MCF 10A (cell line): ENCODE measurements at regions not wholly inside any gene's neighbourhood (a gene's known extent, or its start where the extent isn't known, plus 50 kb on each side); places are given as distances from the start of the nearest gene placed in this dataset.

Experiments
- BruUV-seq: library from RNA; stranded (reverse); fragments of 400-500 nt; replicated peaks from 2 replicates; lab custom pipeline; 2021; lab: Mats Ljungman, UMichigan
- CTCF ChIA-PET: fragments of 300-600 bp; sonication (Branson Sonifier 250); formaldehyde crosslinking; extraction: SDS; loops from one replicate; lab custom pipeline; 2021; ENCODE audit warnings: antibody characterized with exemption, inconsistent platforms; lab: Yijun Ruan, JAX
- POLR2A ChIA-PET: fragments of 300-600, 350-650 bp; sonication (Branson Sonifier 250); formaldehyde crosslinking; extraction: SDS; loops from one replicate; lab custom pipeline; 2020; ENCODE audit warnings: antibody characterized with exemption, inconsistent platforms; lab: Yijun Ruan, JAX
- DNase-seq: peaks from one replicate; pipeline ENCODE4 v3.0.0-alpha.2; 2018; ENCODE audit not compliant: unreplicated experiment
- H3K27ac Mint-ChIP-seq: one replicate; pipeline ENCODE4 v1.8.0; 2022; ENCODE audit warnings: mild to moderate bottlenecking, low read depth, mixed read lengths; ENCODE audit not compliant: unreplicated experiment
- H3K27me3 Mint-ChIP-seq: one replicate; pipeline ENCODE4 v1.8.0; 2022; ENCODE audit warnings: mixed read lengths; ENCODE audit not compliant: insufficient read depth, unreplicated experiment
- H3K36me3 Mint-ChIP-seq: one replicate; pipeline ENCODE4 v1.8.0; 2022; ENCODE audit warnings: mild to moderate bottlenecking, moderate library complexity, mixed read lengths; ENCODE audit not compliant: insufficient read depth, unreplicated experiment
- H3K4me1 Mint-ChIP-seq: one replicate; pipeline ENCODE4 v1.8.0; 2022; ENCODE audit warnings: mixed read lengths; ENCODE audit not compliant: insufficient read depth, unreplicated experiment
- H3K4me3 Mint-ChIP-seq: one replicate; pipeline ENCODE4 v1.8.0; 2022; ENCODE audit warnings: mild to moderate bottlenecking, moderate library complexity, mixed read lengths; ENCODE audit not compliant: unreplicated experiment
- H3K9me3 Mint-ChIP-seq: one replicate; pipeline ENCODE4 v1.8.0; 2022; ENCODE audit warnings: mixed read lengths; ENCODE audit not compliant: unreplicated experiment
- intact Hi-C: fragments of 100-400 bp; cut with micrococcal nuclease; formaldehyde crosslinking; loops from 2 replicates; pipeline ENCODE4 v1.14.1; 2022
- TF ChIP-seq, protein P1 (sequence below): fragments of 200-600 bp; IDR thresholded peaks from one replicate; pipeline ENCODE4 v1.8.0; 2022; ENCODE audit warnings: antibody characterized with exemption, mild to moderate bottlenecking; ENCODE audit not compliant: unreplicated experiment

DNA sequence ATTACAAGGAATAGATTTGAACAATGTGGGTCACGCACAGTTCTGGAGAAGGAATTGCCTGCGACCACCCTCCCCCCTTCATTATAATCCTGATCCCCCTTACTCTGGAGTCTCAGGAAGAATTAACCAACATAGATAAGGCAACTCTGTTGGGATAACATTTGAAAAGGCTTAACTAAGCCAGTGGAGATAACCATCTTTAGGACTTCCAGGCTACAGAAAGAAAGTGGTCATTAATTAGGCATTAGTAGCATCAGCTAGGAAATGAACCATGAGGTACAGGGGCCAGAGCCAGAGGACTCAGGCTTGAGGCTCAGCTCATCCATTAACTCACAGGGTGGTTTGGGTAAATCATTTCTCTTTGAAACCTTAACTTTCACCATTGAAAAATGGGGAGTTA, 720.0 kb upstream of the API5 start:
- CTCF ChIA-PET, result interaction anchor here (0.6 kb wide), 1 partner anchor 168 kb away, joined by 3 read pairs; no protein-coding TSS in a partner anchor
- TF ChIP-seq, protein P1, sequence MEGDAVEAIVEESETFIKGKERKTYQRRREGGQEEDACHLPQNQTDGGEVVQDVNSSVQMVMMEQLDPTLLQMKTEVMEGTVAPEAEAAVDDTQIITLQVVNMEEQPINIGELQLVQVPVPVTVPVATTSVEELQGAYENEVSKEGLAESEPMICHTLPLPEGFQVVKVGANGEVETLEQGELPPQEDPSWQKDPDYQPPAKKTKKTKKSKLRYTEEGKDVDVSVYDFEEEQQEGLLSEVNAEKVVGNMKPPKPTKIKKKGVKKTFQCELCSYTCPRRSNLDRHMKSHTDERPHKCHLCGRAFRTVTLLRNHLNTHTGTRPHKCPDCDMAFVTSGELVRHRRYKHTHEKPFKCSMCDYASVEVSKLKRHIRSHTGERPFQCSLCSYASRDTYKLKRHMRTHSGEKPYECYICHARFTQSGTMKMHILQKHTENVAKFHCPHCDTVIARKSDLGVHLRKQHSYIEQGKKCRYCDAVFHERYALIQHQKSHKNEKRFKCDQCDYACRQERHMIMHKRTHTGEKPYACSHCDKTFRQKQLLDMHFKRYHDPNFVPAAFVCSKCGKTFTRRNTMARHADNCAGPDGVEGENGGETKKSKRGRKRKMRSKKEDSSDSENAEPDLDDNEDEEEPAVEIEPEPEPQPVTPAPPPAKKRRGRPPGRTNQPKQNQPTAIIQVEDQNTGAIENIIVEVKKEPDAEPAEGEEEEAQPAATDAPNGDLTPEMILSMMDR, result no peak
- DNase-seq, result no peak
- Mint-ChIP-seq H3K27me3 (no peaks in the 10 kb centered on the region), H3K9me3 (no peaks in the 10 kb centered on the region), H3K4me1 (no peaks in the 10 kb centered on the region), H3K27ac (no peak overlapping the region), H3K36me3 (no peaks in the 10 kb centered on the region), H3K4me3 (no peak overlapping the region)
- POLR2A ChIA-PET, result no interaction called here
- intact Hi-C loops, result no loop called here
- BruUV-seq, result no TSS peak

DNA sequence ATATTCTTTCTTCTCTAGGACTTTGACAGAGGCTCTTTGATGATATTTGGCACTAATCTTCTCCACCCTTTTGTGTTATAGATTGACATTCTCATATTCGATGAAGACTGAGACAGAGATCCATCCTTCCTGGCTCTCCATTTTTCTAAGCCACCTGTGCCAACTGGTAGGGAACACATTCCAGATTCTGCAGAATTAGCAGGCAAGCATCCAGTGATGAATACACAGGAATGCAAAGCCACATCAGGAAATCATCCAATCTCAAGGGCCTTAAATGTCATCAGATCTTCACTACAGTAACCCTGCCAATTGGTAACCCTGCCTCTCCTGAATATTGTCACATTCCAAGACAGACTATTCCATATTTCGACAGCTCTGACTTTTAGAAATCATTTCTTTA, 718.4 kb upstream of the API5 start:
- no peaks in the 10 kb centered on the region for H3K36me3 Mint-ChIP-seq

DNA sequence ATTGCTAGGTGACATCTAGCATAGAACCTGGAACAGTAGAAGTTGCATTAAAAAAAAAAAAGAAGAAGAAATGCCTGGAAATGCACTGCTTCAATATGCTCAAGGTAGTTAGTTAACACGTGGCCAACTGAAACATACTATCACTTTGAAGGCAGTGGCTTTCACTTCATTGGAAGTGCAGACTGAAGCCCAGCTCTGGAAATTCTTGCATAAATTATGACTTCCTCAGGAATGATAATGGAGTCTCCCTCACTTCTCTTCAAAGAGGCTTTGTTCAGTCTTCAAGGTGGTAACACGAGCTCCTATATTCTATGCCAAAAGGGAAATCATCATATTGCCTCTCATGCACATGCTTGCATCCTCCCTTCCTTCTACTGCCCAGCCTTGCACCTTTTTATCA, 715.9 kb upstream of the API5 start:
- ChIA-PET CTCF (no interaction called here), POLR2A (no interaction called here)
- no peaks in the 10 kb centered on the region for H3K27me3 Mint-ChIP-seq
- no TSS peak for BruUV-seq
- intact Hi-C loops, result no loop called here
- H3K27ac Mint-ChIP-seq, result no peak overlapping the region
- DNase-seq, result no peak
- no peaks in the 10 kb centered on the region for H3K9me3 Mint-ChIP-seq
- TF ChIP-seq, protein P1, result no peak
- H3K4me1 Mint-ChIP-seq, result no peaks in the 10 kb centered on the region
- no peaks in the 10 kb centered on the region for H3K36me3 Mint-ChIP-seq
- H3K4me3 Mint-ChIP-seq, result no peak overlapping the region

More for the DNA sequence above, 718.4 kb upstream of the API5 start:
- H3K4me1 Mint-ChIP-seq, result no peaks in the 10 kb centered on the region
- BruUV-seq, result no TSS peak
- no peak overlapping the region for H3K27ac Mint-ChIP-seq
- CTCF ChIA-PET, result interaction anchor here (0.7 kb wide), 1 partner anchor 690 kb away, joined by 3 read pairs; no protein-coding TSS in a partner anchor
- intact Hi-C loops, result no loop called here
- no peak for DNase-seq
- H3K9me3 Mint-ChIP-seq, result no peaks in the 10 kb centered on the region
- POLR2A ChIA-PET, result no interaction called here
- no peaks in the 10 kb centered on the region for H3K27me3 Mint-ChIP-seq
- TF ChIP-seq, protein P1, result no peak
- no peak overlapping the region for H3K4me3 Mint-ChIP-seq

DNA sequence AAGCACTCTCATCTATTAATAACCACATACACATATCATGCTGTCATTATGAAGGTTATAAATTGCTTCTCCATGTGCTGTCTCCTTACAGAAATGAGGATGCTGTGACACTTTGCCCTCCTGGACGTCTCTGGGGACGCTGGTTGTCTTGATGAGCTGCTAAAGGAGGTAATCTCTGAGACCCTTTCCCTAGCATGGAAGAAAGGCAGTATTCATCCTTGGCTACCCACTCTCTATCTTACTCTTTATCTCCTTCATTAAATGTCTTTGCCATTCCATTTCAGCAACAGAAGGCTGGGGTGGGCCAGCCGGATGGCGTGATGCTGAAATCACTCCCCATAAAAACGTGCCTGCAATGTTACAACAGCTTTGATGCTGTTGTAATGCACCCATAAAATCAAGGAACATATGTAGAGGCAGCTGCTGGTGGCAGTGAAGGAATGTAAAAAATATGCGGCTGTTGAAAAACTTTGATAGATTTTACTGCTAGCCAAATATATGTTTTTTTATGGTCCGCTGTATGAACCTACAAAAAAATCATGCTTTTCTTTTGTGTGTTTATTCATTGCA, 715.1 kb upstream of the API5 start:
- CTCF ChIA-PET, result interaction anchor here (0.5 kb wide), 1 partner anchor 1421 kb away, joined by 3 read pairs; no protein-coding TSS in a partner anchor
- intact Hi-C loops, result no loop called here
- H3K9me3 Mint-ChIP-seq, result no peaks in the 10 kb centered on the region
- POLR2A ChIA-PET, result no interaction called here
- no peaks in the 10 kb centered on the region for H3K27me3 Mint-ChIP-seq
- BruUV-seq, result no TSS peak
- no peak for DNase-seq
- H3K36me3 Mint-ChIP-seq, result no peaks in the 10 kb centered on the region
- H3K27ac Mint-ChIP-seq, result no peak overlapping the region
- H3K4me1 Mint-ChIP-seq, result no peaks in the 10 kb centered on the region
- TF ChIP-seq, protein P1, result no peak
- H3K4me3 Mint-ChIP-seq, result no peak overlapping the region
